NT2/D1 (cell line): ENCODE measurements at regions not wholly inside any gene's neighbourhood (a gene's known extent, or its start where the extent isn't known, plus 50 kb on each side); places are given as distances from the start of the nearest gene placed in this dataset.

Experiments used
- SUZ12 ChIP-seq: IDR thresholded peaks from 2 replicates; pipeline ENCODE4 v1.6.1; 2011; ENCODE audit not compliant: insufficient read length, insufficient read depth; ENCODE audit errors: extremely low read depth
- YY1 ChIP-seq: IDR thresholded peaks from 2 replicates; pipeline ENCODE4 v1.6.1; 2011; ENCODE audit not compliant: insufficient read length, insufficient read depth
- ZNF274 ChIP-seq: IDR thresholded peaks from 2 replicates; pipeline ENCODE4 v1.6.1; 2011; ENCODE audit warnings: mild to moderate bottlenecking, low read depth, low read length

- no peak for TF ChIP-seq SUZ12
- no peak for TF ChIP-seq YY1
- TF ChIP-seq ZNF274, result no peak
Observed at GRCh38 chr20:19855416-19855815, 97.4 kb downstream of the RIN2 start.
